ENCODE measurements at regions not wholly inside any gene's neighbourhood (a gene's known extent, or its start where the extent isn't known, plus 50 kb on each side); places are given as distances from the start of the nearest gene placed in this dataset.
A peak's percentile ranks its signal among the peaks of the same experiment; 100 is the strongest.

DNA sequence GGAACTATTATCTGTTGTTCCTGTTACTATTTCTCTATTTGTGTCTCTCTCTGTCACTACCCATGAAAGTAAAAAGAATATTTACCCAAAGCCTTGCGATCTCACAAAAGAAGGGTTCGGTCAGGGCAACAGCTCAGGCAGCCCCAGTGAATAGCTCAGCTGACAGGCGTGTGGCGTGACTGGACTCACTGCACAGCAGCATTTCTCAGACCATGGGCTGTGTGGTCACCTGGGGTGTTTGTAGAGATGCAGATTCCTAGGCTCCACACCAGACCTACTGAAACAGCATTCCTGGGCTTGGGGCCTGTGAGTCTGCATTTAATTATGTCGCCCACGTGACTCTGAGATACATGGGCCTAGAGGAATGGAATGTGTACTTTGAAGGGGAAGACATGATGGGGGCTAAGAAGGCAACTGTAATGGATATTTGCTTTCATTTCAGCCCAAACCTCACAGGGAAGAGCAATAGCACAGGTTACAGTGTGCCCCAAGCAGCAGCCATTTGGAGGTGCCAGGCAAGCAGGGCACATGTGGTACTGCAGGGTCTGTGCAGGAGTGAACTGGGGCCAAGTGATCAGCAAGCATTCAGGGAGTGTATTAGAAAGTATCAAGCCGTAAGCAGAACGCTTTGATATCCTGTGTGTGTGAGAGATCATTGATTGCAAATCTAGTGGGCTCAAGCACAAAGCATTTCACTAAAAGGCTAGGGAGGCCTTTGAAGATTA is 90.4 kb upstream of the RBMS1 start:
- TF ChIP-seq, protein P1, sequence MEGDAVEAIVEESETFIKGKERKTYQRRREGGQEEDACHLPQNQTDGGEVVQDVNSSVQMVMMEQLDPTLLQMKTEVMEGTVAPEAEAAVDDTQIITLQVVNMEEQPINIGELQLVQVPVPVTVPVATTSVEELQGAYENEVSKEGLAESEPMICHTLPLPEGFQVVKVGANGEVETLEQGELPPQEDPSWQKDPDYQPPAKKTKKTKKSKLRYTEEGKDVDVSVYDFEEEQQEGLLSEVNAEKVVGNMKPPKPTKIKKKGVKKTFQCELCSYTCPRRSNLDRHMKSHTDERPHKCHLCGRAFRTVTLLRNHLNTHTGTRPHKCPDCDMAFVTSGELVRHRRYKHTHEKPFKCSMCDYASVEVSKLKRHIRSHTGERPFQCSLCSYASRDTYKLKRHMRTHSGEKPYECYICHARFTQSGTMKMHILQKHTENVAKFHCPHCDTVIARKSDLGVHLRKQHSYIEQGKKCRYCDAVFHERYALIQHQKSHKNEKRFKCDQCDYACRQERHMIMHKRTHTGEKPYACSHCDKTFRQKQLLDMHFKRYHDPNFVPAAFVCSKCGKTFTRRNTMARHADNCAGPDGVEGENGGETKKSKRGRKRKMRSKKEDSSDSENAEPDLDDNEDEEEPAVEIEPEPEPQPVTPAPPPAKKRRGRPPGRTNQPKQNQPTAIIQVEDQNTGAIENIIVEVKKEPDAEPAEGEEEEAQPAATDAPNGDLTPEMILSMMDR (IDR thresholded peaks at IDR 0.05; ENCODE audit: unreplicated experiment): no peak
- H3K36me3 Mint-ChIP-seq (ENCODE audit: insufficient read depth): no peaks in the 10 kb centered on the region
- no peak overlapping the region for H3K27ac Mint-ChIP-seq
- no peak overlapping the region for H3K4me3 Mint-ChIP-seq (ENCODE audit: low read depth)
- peaks cover 11% of the 10 kb centered on the region for H3K4me1 Mint-ChIP-seq (ENCODE audit: low read depth)
- no peaks in the 10 kb centered on the region for H3K27me3 Mint-ChIP-seq
- H3K9me3 Mint-ChIP-seq (ENCODE audit: low read depth): no peaks in the 10 kb centered on the region
- DNase-seq (ENCODE audit: low spot score, unreplicated experiment): no peak

DNA sequence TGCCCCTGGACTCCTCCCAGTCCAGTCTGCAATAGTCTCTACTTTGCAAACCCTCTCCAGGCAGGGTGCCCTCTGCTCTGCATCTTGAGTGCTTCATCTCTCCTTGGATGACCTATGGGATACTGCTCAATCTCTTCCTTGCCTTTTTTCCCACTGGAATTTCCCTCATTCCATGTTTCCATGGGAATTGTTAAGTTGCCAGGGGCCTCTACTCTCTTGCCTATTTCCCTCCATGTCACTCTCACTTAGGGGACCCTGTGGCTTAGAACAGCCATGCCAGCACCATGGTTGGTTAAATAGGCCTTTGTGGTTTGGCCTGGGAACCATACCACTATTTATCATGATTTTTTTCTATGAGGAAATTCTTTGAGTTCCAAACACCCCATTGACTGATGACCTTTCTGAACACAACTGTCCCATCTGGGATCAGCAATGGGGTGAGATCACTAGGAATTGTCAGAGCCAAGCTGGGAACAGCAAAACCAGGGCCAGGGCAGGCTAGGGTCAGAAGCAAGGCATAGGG is 91.4 kb upstream of the RBMS1 start:
- TF ChIP-seq, protein P1 (IDR thresholded peaks at IDR 0.05; ENCODE audit: unreplicated experiment): no peak
- Mint-ChIP-seq H3K4me3 (ENCODE audit: low read depth) (no peak overlapping the region), H3K27me3 (no peaks in the 10 kb centered on the region), H3K27ac (no peak overlapping the region), H3K9me3 (ENCODE audit: low read depth) (peaks cover 4% of the 10 kb centered on the region), H3K4me1 (ENCODE audit: low read depth) (peaks cover 11% of the 10 kb centered on the region), H3K36me3 (ENCODE audit: insufficient read depth) (no peaks in the 10 kb centered on the region)
- DNase-seq (ENCODE audit: low spot score, unreplicated experiment): no peak

DNA sequence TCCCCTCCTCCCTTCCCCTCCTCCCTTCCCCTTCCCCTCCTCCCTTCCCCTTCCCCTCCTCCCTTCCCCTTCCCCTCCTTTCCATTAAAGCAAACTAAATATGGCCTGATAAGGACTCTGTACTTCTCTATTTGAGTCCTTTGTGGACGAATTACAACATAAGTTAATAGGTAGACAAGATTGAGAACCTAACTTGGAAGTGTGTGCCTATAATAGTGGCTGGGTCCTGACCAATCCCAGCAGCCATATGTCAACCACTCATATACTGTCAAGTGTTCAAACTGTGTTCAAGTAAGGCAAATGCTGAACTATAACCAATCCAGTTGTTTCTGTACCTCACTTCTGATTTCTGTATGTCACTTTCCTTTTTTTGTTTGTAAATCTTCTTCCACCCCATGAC is 97.1 kb upstream of the RBMS1 start:
- H3K4me3 Mint-ChIP-seq (ENCODE audit: low read depth): no peak overlapping the region
- no peaks in the 10 kb centered on the region for H3K4me1 Mint-ChIP-seq (ENCODE audit: low read depth)
- peak overlapping the region; percentile 34 for H3K27ac Mint-ChIP-seq
- peaks cover 7% of the 10 kb centered on the region for H3K9me3 Mint-ChIP-seq (ENCODE audit: low read depth)
- DNase-seq (ENCODE audit: low spot score, unreplicated experiment): no peak
- H3K27me3 Mint-ChIP-seq: no peaks in the 10 kb centered on the region
- no peaks in the 10 kb centered on the region for H3K36me3 Mint-ChIP-seq (ENCODE audit: insufficient read depth)
- TF ChIP-seq, protein P1 (IDR thresholded peaks at IDR 0.05; ENCODE audit: unreplicated experiment): no peak

DNA sequence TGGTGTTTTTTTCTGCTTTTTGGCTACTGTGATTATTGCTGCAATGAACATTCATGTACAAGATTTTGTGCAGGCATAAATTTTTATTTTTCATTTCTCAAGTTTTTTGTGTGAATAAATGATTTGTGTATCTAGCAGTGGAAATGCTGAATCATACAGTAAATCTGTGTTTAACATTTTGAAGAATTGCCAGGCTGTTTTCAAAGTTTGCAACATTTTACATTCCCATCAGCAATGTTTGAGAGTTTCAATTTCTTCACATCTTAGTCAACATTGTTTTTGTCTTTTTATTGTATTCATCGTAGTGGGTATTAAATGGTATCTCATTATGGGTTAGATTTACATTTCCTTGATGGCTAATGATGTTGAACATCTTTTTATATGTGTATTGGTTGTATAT is 98.8 kb upstream of the RBMS1 start:
- no peaks in the 10 kb centered on the region for H3K36me3 Mint-ChIP-seq (ENCODE audit: insufficient read depth)
- H3K27me3 Mint-ChIP-seq: no peaks in the 10 kb centered on the region
- H3K4me3 Mint-ChIP-seq (ENCODE audit: low read depth): no peak overlapping the region
- no peak for DNase-seq (ENCODE audit: low spot score, unreplicated experiment)
- no peak overlapping the region for H3K27ac Mint-ChIP-seq
- peaks cover 7% of the 10 kb centered on the region for H3K9me3 Mint-ChIP-seq (ENCODE audit: low read depth)
- H3K4me1 Mint-ChIP-seq (ENCODE audit: low read depth): no peaks in the 10 kb centered on the region
- TF ChIP-seq, protein P1 (IDR thresholded peaks at IDR 0.05; ENCODE audit: unreplicated experiment): no peak

DNA sequence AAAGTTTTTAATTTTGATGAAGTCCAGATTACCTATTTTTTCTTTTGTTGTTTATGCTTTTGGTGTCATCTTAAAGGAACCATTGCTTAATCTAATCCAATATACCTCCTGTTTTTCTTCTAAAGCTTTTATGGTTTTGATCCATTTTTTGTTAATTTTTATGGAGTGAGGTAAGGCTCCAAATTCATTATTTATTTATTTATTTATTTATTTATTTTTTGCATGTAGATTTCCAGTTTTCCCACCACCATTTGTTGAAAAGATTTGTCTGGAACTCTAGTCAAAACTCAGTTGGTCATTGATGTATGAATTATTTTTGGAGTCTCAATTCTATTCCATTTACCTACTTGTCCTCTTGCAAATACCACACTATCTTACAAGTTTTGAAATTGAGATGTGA is 99.4 kb upstream of the RBMS1 start:
- H3K4me3 Mint-ChIP-seq (ENCODE audit: low read depth): no peak overlapping the region
- H3K9me3 Mint-ChIP-seq (ENCODE audit: low read depth): peaks cover 7% of the 10 kb centered on the region
- H3K4me1 Mint-ChIP-seq (ENCODE audit: low read depth): no peaks in the 10 kb centered on the region
- TF ChIP-seq, protein P1 (IDR thresholded peaks at IDR 0.05; ENCODE audit: unreplicated experiment): no peak
- H3K27me3 Mint-ChIP-seq: no peaks in the 10 kb centered on the region
- no peak overlapping the region for H3K27ac Mint-ChIP-seq
- H3K36me3 Mint-ChIP-seq (ENCODE audit: insufficient read depth): no peaks in the 10 kb centered on the region
- DNase-seq (ENCODE audit: low spot score, unreplicated experiment): no peak
